HepG2 (cell line): ENCODE measurements at regions not wholly inside any gene's neighbourhood (a gene's known extent, or its start where the extent isn't known, plus 50 kb on each side); places are given as distances from the start of the nearest gene placed in this dataset.

Source experiments
- ATAC-seq: fragments of 200-7000 bp; cut with Tn5 transposase; 3 replicates; pipeline ENCODE4 v1.9.1; 2020; ENCODE audit warnings: mild to moderate bottlenecking, moderate library complexity
- BruUV-seq: library from RNA; stranded (reverse); fragments of 400-500 nt; replicated peaks from 2 replicates; lab custom pipeline; 2021; lab: Mats Ljungman, UMichigan
- CTCF ChIA-PET: fragments of 300-600 bp; formaldehyde crosslinking; extraction: SDS; loops from one replicate; lab custom pipeline; 2021; ENCODE audit warnings: low total read pairs, inconsistent platforms, low intra/inter-chr PET ratio; lab: Yijun Ruan, JAX
- POLR2A ChIA-PET: fragments of 350-600 bp; sonication (Branson Sonifier 250); formaldehyde crosslinking; loops from one replicate; lab custom pipeline; 2020; ENCODE audit warnings: antibody characterized with exemption, inconsistent platforms; lab: Yijun Ruan, JAX
- DNase-seq: peaks from one replicate; pipeline ENCODE4 v3.0.0-alpha.2; 2015; ENCODE audit warnings: low spot score
- FAIRE-seq: peaks from 3 replicates; lab custom pipeline; 2011; peaks lifted over from hg19 to GRCh38; lab: Jason Lieb, UNC
- H2AFZ ChIP-seq: one replicate; pipeline ENCODE4 v1.6.1; 2011; ENCODE audit warnings: low read length, inconsistent platforms
- H3K27ac ChIP-seq: fragments of 300-600 bp; 3 replicates; pipeline ENCODE4 v1.8.0; 2011; ENCODE audit warnings: mixed run types, mild to moderate bottlenecking, mixed read lengths, low read length, inconsistent platforms; ENCODE audit not compliant: insufficient read depth; ENCODE audit errors: extremely low read length
- H3K27me3 ChIP-seq, 2 experiments: fragments of 200-600 bp in 1 of 2; 2 replicates in 1 of 2; 3 replicates in 1 of 2; pipeline versions ENCODE4 v1.6.0 to v1.8.0; 2011; ENCODE audit warnings: low read length in 2 of 2, mild to moderate bottlenecking in 2 of 2, moderate library complexity in 2 of 2, inconsistent platforms in 1 of 2; ENCODE audit not compliant: insufficient read depth in 2 of 2, control insufficient read depth in 1 of 2
- H3K36me3 ChIP-seq, 2 experiments: fragments of 200-600 bp in 1 of 2; replicated peaks in 1 of 2; 2 replicates in 1 of 2; 3 replicates in 1 of 2; pipeline versions ENCODE4 v1.5.1 to v1.8.0; 2011; ENCODE audit warnings: low read length in 2 of 2, inconsistent platforms in 1 of 2; ENCODE audit not compliant: insufficient read depth in 2 of 2, control insufficient read depth in 1 of 2
- H3K4me1 ChIP-seq: 2 replicates; pipeline ENCODE4 v1.5.1; 2012; ENCODE audit warnings: low read length, inconsistent platforms; ENCODE audit not compliant: insufficient read depth
- H3K4me2 ChIP-seq: 2 replicates; pipeline ENCODE4 v1.6.0; 2011; ENCODE audit warnings: low read depth, low read length, inconsistent platforms
- H3K4me3 ChIP-seq, 3 experiments: fragments of 200-600 bp in 1 of 3; sonication (generic), shearing (Covaris generic) in 1 of 3; replicated peaks in 1 of 3; 2 replicates each; pipeline ENCODE4 v1.5.1; 2011 to 2016; ENCODE audit warnings: low read length in 3 of 3, inconsistent platforms in 2 of 3, low read depth in 2 of 3, mild to moderate bottlenecking in 2 of 3, control low read depth in 1 of 3, mixed read lengths in 1 of 3; ENCODE audit not compliant: insufficient read depth in 1 of 3
- H3K79me2 ChIP-seq: one replicate; pipeline ENCODE4 v1.6.1; 2011; ENCODE audit warnings: low read length, inconsistent platforms; ENCODE audit not compliant: insufficient read depth
- H3K9ac ChIP-seq: 2 replicates; pipeline ENCODE4 v1.6.0; 2011; ENCODE audit warnings: mild to moderate bottlenecking, low read depth, low read length, inconsistent platforms; ENCODE audit not compliant: insufficient read depth
- H3K9me3 ChIP-seq: 2 replicates; pipeline ENCODE4 v1.5.1; 2012; ENCODE audit warnings: mild to moderate bottlenecking, low read length
- H4K20me1 ChIP-seq: 2 replicates; pipeline ENCODE4 v1.6.0; 2011; ENCODE audit warnings: inconsistent platforms, mild to moderate bottlenecking, low read length, moderate library complexity; ENCODE audit not compliant: insufficient read depth
- HDAC6 ChIP-seq: fragments of 200-600 bp; sonication (generic); IDR thresholded peaks from 2 replicates; pipeline ENCODE4 v1.7.0; 2017; ENCODE audit warnings: mild to moderate bottlenecking, antibody characterized with exemption, low read length, low read depth
- KLF9 ChIP-seq: IDR thresholded peaks from 2 replicates; pipeline ENCODE4 v1.6.1; 2016; ENCODE audit warnings: low read depth
- RFXANK ChIP-seq: IDR thresholded peaks from 2 replicates; pipeline ENCODE4 v1.6.1; 2016
- SNAPC2 ChIP-seq: sonication (generic); formaldehyde crosslinking; IDR thresholded peaks from 2 replicates; pipeline ENCODE4 v1.8.1; 2022; ENCODE audit warnings: mild to moderate bottlenecking, missing genetic modification reagents
- ZNF260 ChIP-seq: sonication (generic); formaldehyde crosslinking; IDR thresholded peaks from 2 replicates; pipeline ENCODE4 v1.4.0; 2020; ENCODE audit warnings: missing genetic modification reagents, low read depth, mild to moderate bottlenecking, borderline replicate concordance
- in situ Hi-C: cut with HindIII; loops from 2 replicates; pipeline ENCODE4 v1.10.0; 2017; ENCODE audit warnings: low pct_unique_long_range_greater_than_20kb; ENCODE audit not compliant: extremely low pct_ligation_motif_present
- intact Hi-C: fragments of 100-400 bp; cut with micrococcal nuclease; formaldehyde crosslinking; loops from one replicate; pipeline ENCODE4 v1.10.0; 2022; ENCODE audit not compliant: unreplicated experiment
- TF ChIP-seq, protein P1 (sequence below): sonication (generic); formaldehyde crosslinking; IDR thresholded peaks from 2 replicates; pipeline ENCODE4 v1.4.0; 2020; ENCODE audit warnings: missing genetic modification reagents, mild to moderate bottlenecking, borderline replicate concordance

- TF ChIP-seq, protein P1, sequence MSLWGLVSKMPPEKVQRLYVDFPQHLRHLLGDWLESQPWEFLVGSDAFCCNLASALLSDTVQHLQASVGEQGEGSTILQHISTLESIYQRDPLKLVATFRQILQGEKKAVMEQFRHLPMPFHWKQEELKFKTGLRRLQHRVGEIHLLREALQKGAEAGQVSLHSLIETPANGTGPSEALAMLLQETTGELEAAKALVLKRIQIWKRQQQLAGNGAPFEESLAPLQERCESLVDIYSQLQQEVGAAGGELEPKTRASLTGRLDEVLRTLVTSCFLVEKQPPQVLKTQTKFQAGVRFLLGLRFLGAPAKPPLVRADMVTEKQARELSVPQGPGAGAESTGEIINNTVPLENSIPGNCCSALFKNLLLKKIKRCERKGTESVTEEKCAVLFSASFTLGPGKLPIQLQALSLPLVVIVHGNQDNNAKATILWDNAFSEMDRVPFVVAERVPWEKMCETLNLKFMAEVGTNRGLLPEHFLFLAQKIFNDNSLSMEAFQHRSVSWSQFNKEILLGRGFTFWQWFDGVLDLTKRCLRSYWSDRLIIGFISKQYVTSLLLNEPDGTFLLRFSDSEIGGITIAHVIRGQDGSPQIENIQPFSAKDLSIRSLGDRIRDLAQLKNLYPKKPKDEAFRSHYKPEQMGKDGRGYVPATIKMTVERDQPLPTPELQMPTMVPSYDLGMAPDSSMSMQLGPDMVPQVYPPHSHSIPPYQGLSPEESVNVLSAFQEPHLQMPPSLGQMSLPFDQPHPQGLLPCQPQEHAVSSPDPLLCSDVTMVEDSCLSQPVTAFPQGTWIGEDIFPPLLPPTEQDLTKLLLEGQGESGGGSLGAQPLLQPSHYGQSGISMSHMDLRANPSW (CRISPR knock-in tag): no peak
- TF ChIP-seq RFXANK (CRISPR knock-in tag): no peak
- TF ChIP-seq KLF9 (CRISPR knock-in tag): no peak
- TF ChIP-seq HDAC6: no peak
- TF ChIP-seq, all 625 proteins: peak for 0
These were observed 242.1 kb downstream of the ZEB2 start (continued) for GRCh38 chr2:144277622-144278354.

DNA sequence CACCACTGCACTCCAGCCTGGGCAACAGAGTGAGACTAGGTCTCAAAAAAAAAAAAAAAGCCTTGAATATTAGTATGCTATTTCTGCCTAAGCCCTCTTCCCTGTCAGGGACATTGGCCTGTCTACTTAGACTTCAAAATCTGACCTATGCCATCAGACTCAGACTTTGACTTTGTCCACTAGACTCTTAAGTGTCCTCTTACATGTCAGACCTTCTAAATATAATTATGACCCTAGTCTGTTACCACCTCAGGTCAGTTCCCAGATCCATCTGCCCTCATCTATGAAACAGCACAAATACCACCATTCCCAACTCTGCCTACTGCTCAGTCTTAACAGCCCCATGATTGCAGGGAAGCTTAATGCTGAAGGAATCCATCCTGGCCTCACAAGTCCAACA, 244.6 kb downstream of the ZEB2 start:
- Histone ChIP-seq H3K27me3 (no peaks in the 10 kb centered on the region; a peak in 1 of 5 replicates), H3K4me2 (no peak overlapping the region), H3K9me3 (no peaks in the 10 kb centered on the region), H3K4me1 (no peaks in the 10 kb centered on the region), H3K9ac (no peak overlapping the region), H3K36me3 (no peaks in the 10 kb centered on the region), H3K27ac (no peak overlapping the region), H3K4me3 (no peak overlapping the region), H3K79me2 (no peaks in the 10 kb centered on the region), H4K20me1 (no peaks in the 10 kb centered on the region), H2AFZ (no peak overlapping the region)
- DNase-seq: no peak
- no peak for ATAC-seq
- FAIRE-seq: no peak
- BruUV-seq: no TSS peak
- no peak for TF ChIP-seq SNAPC2 (CRISPR knock-in tag)
- no peak for TF ChIP-seq ZNF260 (CRISPR knock-in tag)
- intact Hi-C loops (no loop called here), in situ Hi-C loops (no loop called here)
- ChIA-PET POLR2A (no interaction called here), CTCF (no interaction called here)
